H9 (cell line): ENCODE measurements at regions not wholly inside any gene's neighbourhood (a gene's known extent, or its start where the extent isn't known, plus 50 kb on each side); places are given as distances from the start of the nearest gene placed in this dataset.

Source experiments
- DNase-seq: peaks from one replicate; pipeline ENCODE4 v3.0.0-alpha.2; 2017
- H2AFZ ChIP-seq: one replicate; pipeline ENCODE4 v1.6.1; 2013; ENCODE audit warnings: mild to moderate bottlenecking, low read length, control low read depth, moderate library complexity
- H2AK5ac ChIP-seq: 2 replicates; pipeline ENCODE4 v1.6.1; 2013; ENCODE audit warnings: low read length, control low read depth, mixed read lengths; ENCODE audit not compliant: insufficient read length
- H2BK120ac ChIP-seq: one replicate; pipeline ENCODE4 v1.6.1; 2013; ENCODE audit warnings: low read depth, mild to moderate bottlenecking, low read length, control low read depth, inconsistent platforms; ENCODE audit not compliant: poor library complexity, severe bottlenecking
- H2BK12ac ChIP-seq: 2 replicates; pipeline ENCODE4 v1.6.1; 2013; ENCODE audit warnings: low read length, control low read depth, mixed read lengths, low read depth; ENCODE audit not compliant: insufficient read length
- H2BK15ac ChIP-seq: 2 replicates; pipeline ENCODE4 v1.6.1; 2013; ENCODE audit warnings: low read depth, low read length, control low read depth
- H2BK20ac ChIP-seq: one replicate; pipeline ENCODE4 v1.6.1; 2013; ENCODE audit warnings: low read depth, mild to moderate bottlenecking, low read length, control low read depth, inconsistent platforms; ENCODE audit not compliant: poor library complexity, severe bottlenecking
- H2BK5ac ChIP-seq: 2 replicates; pipeline ENCODE4 v1.6.1; 2013; ENCODE audit warnings: low read length, control low read depth, mixed read lengths; ENCODE audit not compliant: insufficient read length
- H3K14ac ChIP-seq: 2 replicates; pipeline ENCODE4 v1.6.1; 2013; ENCODE audit warnings: low read length, control low read depth; ENCODE audit not compliant: insufficient read depth
- H3K18ac ChIP-seq: 2 replicates; pipeline ENCODE4 v1.6.1; 2013; ENCODE audit warnings: low read depth, mild to moderate bottlenecking, mixed read lengths, low read length, control low read depth; ENCODE audit not compliant: insufficient read length
- H3K23ac ChIP-seq: 2 replicates; pipeline ENCODE4 v1.6.1; 2013; ENCODE audit warnings: low read length, control low read depth, mixed read lengths, low read depth; ENCODE audit not compliant: insufficient read length
- H3K23me2 ChIP-seq: 2 replicates; pipeline ENCODE4 v1.6.1; 2013; ENCODE audit warnings: low read depth, mild to moderate bottlenecking, mixed read lengths, low read length, control low read depth; ENCODE audit not compliant: insufficient read length, poor library complexity, severe bottlenecking
- H3K27ac ChIP-seq: 2 replicates; pipeline ENCODE4 v1.5.1; 2013; ENCODE audit warnings: low read length, control low read depth, mixed read lengths, low read depth; ENCODE audit not compliant: insufficient read length
- H3K27me3 ChIP-seq: 2 replicates; pipeline ENCODE4 v1.6.1; 2013; ENCODE audit warnings: low read length, control low read depth, inconsistent platforms; ENCODE audit not compliant: insufficient read depth
- H3K4ac ChIP-seq: 2 replicates; pipeline ENCODE4 v1.6.1; 2013; ENCODE audit warnings: low read depth, mild to moderate bottlenecking, control low read depth, inconsistent platforms, low read length, moderate library complexity
- H3K4me1 ChIP-seq: 2 replicates; pipeline ENCODE4 v1.6.1; 2013; ENCODE audit warnings: low read length, control low read depth, inconsistent platforms; ENCODE audit not compliant: insufficient read depth
- H3K4me2 ChIP-seq: 2 replicates; pipeline ENCODE4 v1.6.1; 2013; ENCODE audit warnings: low read length, control low read depth, mixed read lengths; ENCODE audit not compliant: insufficient read length, insufficient read depth
- H3K56ac ChIP-seq: 2 replicates; pipeline ENCODE4 v1.6.1; 2013; ENCODE audit warnings: low read depth, mild to moderate bottlenecking, mixed read lengths, low read length, control low read depth; ENCODE audit not compliant: insufficient read length
- H3K79me1 ChIP-seq: 2 replicates; pipeline ENCODE4 v1.6.1; 2013; ENCODE audit warnings: low read depth, mild to moderate bottlenecking, moderate library complexity, low read length, control low read depth, inconsistent platforms; ENCODE audit not compliant: insufficient read depth, poor library complexity, severe bottlenecking
- H3K79me2 ChIP-seq: 2 replicates; pipeline ENCODE4 v1.6.1; 2013; ENCODE audit warnings: low read length, control low read depth, inconsistent platforms; ENCODE audit not compliant: insufficient read depth
- H3K9ac ChIP-seq: 2 replicates; pipeline ENCODE4 v1.6.1; 2013; ENCODE audit warnings: low read length, control low read depth, mixed read lengths; ENCODE audit not compliant: insufficient read length; ENCODE audit errors: extremely low read depth
- H3K9me3 ChIP-seq: one replicate; pipeline ENCODE4 v1.6.1; 2013; ENCODE audit warnings: low read depth, low read length, inconsistent platforms; ENCODE audit not compliant: control insufficient read depth
- H3T11ph ChIP-seq: one replicate; pipeline ENCODE4 v1.6.1; 2013; ENCODE audit warnings: mild to moderate bottlenecking, low read length, control low read depth, inconsistent platforms
- H4K20me1 ChIP-seq: one replicate; pipeline ENCODE4 v1.6.1; 2013; ENCODE audit not compliant: control insufficient read depth, insufficient read length, insufficient read depth
- H4K5ac ChIP-seq: 2 replicates; pipeline ENCODE4 v1.6.1; 2013; ENCODE audit warnings: low read depth, mild to moderate bottlenecking, mixed read lengths, low read length, control low read depth; ENCODE audit not compliant: insufficient read length
- H4K8ac ChIP-seq: replicated peaks from 2 replicates; pipeline ENCODE4 v1.6.1; 2013; ENCODE audit warnings: low read length, control low read depth, mixed read lengths, low read depth; ENCODE audit not compliant: insufficient read length
- H4K91ac ChIP-seq: 2 replicates; pipeline ENCODE4 v1.6.1; 2013; ENCODE audit warnings: low read depth, mild to moderate bottlenecking, moderate library complexity, mixed read lengths, low read length, control low read depth; ENCODE audit not compliant: insufficient read length
- H3K27ac Mint-ChIP-seq, 3 experiments: 2 replicates in 2 of 3; 3 replicates in 1 of 3; pipeline ENCODE4 v1.8.0; 2020 to 2021; ENCODE audit warnings: mixed read lengths in 3 of 3, mild to moderate bottlenecking in 1 of 3, moderate library complexity in 1 of 3
- H3K27me3 Mint-ChIP-seq: 2 replicates; pipeline ENCODE4 v1.8.0; 2021; ENCODE audit warnings: low read depth, mild to moderate bottlenecking, moderate library complexity, mixed read lengths
- H3K36me3 Mint-ChIP-seq, 3 experiments: 2 replicates in 2 of 3; 3 replicates in 1 of 3; pipeline ENCODE4 v1.8.0; 2020 to 2021; ENCODE audit warnings: low read depth in 3 of 3, mixed read lengths in 3 of 3; ENCODE audit not compliant: insufficient read depth in 1 of 3
- H3K4me1 Mint-ChIP-seq, 2 experiments: 2 replicates each; pipeline ENCODE4 v1.8.0; 2020; ENCODE audit warnings: mixed read lengths in 2 of 2
- H3K4me3 Mint-ChIP-seq, 2 experiments: 2 replicates in 1 of 2; 3 replicates in 1 of 2; pipeline ENCODE4 v1.8.0; 2020 to 2021; ENCODE audit warnings: mild to moderate bottlenecking in 2 of 2, mixed read lengths in 2 of 2, moderate library complexity in 1 of 2
- H3K9me3 Mint-ChIP-seq, 2 experiments: 2 replicates in 1 of 2; 3 replicates in 1 of 2; pipeline ENCODE4 v1.8.0; 2020; ENCODE audit warnings: mild to moderate bottlenecking in 2 of 2, mixed read lengths in 2 of 2, moderate library complexity in 1 of 2
- CTCF ChIP-seq: fragments of 200-600 bp; sonication (generic); conservative IDR thresholded peaks from 3 replicates; pipeline ENCODE4 v1.8.0; 2021; ENCODE audit warnings: antibody characterized with exemption, mild to moderate bottlenecking
- WGBS: extraction: QIAGEN DNeasy Blood & Tissue Kit; methylation state at CpG from one replicate; pipeline ENCODE4 v1.1.7; 2013; ENCODE audit warnings: missing lambda C conversion rate, low lambda C conversion rate, mixed read lengths; ENCODE audit not compliant: insufficient read length; ENCODE audit errors: extremely low coverage; 5-methylcytosine and 5-hydroxymethylcytosine counted together

GRCh38 chr10:106405141-106405540 is 759.4 kb downstream of the SORCS1 start:
- Histone ChIP-seq H2BK5ac (no peak overlapping the region), H3K4me1 (no peaks in the 10 kb centered on the region), H3K56ac (no peak overlapping the region), H4K8ac (no peak overlapping the region), H3K18ac (no peak overlapping the region), H3K23ac (no peak overlapping the region), H3T11ph (no peak overlapping the region), H3K27ac (no peak overlapping the region), H4K5ac (no peak overlapping the region), H3K79me2 (no peaks in the 10 kb centered on the region), H3K4ac (no peak overlapping the region), H4K91ac (no peak overlapping the region), H2BK20ac (no peak overlapping the region), H2BK120ac (no peak overlapping the region), H2AFZ (no peak overlapping the region), H3K4me2 (no peak overlapping the region), H3K9ac (no peak overlapping the region), H2BK12ac (no peak overlapping the region), H3K27me3 (no peaks in the 10 kb centered on the region), H2AK5ac (no peak overlapping the region), H3K14ac (no peak overlapping the region), H3K9me3 (no peaks in the 10 kb centered on the region), H4K20me1 (no peaks in the 10 kb centered on the region), H2BK15ac (no peak overlapping the region), H3K23me2 (no peaks in the 10 kb centered on the region), H3K79me1 (no peaks in the 10 kb centered on the region)
- Mint-ChIP-seq H3K36me3 (no peaks in the 10 kb centered on the region), H3K27ac (no peak overlapping the region), H3K27me3 (no peaks in the 10 kb centered on the region), H3K4me3 (no peak overlapping the region), H3K9me3 (no peaks in the 10 kb centered on the region), H3K4me1 (no peaks in the 10 kb centered on the region)
- no CpG with 5 or more reads among the region's 4 CpGs for WGBS
- no peak for TF ChIP-seq CTCF
- DNase-seq, result no peak
